Stimulated activated CD8-positive, alpha-beta memory T cell treated with anti-CD3 and anti-CD28 coated beads, Interleukin-15, amount 100 ng/mL, for 48 hours (primary cell): ENCODE measurements at regions not wholly inside any gene's neighbourhood (a gene's known extent, or its start where the extent isn't known, plus 50 kb on each side); places are given as distances from the start of the nearest gene placed in this dataset.
"Not testable (repeated sequence)": the region's sequence is repeated elsewhere in the genome, so short reads cannot be mapped to it uniquely, and the experiment has no call there.

Experiments used
- DNase-seq, 2 donors: peaks; one replicate each; pipeline ENCODE4 v3.0.0-alpha.2; 2020; ENCODE audit warnings: low read depth in 2 of 2

DNA sequence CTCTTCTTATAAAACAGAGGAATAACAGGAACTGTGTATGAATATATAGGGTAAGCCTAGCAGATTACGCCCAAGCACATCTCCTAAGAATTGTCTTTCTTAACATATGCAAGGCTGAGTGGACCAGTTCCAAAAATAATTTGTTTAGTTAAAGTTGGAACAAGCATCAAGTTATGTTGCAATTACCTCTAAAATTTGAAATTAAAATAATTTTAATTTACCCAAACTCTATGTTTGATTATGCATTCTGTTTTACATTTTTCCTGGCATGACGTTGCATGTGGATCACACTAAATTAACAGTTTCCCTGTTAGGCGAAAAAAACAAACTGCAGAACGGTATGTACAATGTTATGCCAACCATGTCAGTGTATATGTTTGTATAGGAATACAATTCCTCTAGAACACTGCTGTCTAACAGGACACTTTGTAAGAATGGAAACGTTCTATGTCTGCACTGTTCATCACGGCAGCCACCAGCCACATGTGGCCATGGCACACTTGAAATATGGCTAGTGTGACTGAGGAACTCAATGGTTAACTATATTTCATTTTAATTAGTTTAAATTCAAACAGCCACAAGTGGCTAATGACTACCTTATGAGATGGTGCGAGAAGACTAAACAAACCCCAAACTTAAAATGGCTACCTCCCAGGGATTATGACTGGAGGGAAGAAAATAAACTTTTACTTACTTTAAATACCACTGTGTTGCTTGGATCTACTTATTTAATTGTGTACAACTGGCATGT, 281.1 kb upstream of the KLF14 start:
- DNase-seq: no peak

DNA sequence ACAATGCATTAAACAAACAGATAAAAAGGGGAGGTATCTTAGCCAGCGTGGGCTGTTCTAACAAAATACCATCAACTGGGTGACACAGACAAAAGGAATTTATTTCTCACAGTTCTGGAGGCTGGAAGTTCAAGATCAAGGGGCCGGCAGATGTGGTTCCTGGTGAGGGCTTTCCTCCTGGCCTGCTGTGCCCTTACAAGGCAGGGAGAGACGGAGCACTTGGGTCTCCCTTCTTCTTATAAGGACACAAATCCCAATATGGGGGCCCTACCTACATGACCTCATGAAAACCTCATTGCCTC, 281.6 kb upstream of the KLF14 start:
- no peak for DNase-seq

DNA sequence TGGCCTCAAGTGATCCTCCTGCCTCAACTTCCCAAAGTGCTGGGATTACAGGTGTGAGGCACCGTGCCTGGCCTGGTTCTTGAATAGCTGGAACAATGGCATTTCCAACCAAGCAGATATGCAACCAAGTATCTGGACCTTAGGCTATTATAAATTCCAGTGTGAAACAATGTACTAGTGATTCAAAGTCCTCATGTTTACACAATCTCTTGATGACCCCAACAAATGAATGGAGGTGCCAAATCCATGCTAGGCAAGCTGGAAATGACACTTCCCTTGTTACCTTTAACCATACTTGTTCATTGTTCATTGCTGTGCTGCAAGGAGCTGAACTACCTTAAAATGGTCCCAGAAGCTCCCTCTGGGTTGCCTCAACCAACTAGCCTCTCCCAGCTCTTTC, 282.2 kb upstream of the KLF14 start:
- DNase-seq: no peak

DNA sequence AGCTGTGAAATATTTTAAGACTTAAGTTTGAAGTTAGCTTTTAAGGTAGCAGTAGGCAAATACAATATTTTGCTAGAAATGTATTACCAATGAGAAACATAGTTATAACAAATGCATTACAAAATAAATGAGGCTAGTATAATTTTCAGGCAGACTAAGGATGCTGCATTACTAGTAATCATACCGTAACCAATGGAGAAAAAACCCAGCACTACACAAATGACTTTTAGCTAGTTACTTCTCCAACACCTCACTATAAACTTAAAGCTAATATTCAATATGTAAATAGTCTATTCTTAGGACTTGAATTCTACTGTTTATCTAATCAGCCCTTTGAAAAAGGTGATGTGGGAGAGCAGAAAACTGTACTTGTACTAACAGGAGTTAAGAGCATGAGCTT, 285.3 kb upstream of the KLF14 start:
- no peak for DNase-seq

DNA sequence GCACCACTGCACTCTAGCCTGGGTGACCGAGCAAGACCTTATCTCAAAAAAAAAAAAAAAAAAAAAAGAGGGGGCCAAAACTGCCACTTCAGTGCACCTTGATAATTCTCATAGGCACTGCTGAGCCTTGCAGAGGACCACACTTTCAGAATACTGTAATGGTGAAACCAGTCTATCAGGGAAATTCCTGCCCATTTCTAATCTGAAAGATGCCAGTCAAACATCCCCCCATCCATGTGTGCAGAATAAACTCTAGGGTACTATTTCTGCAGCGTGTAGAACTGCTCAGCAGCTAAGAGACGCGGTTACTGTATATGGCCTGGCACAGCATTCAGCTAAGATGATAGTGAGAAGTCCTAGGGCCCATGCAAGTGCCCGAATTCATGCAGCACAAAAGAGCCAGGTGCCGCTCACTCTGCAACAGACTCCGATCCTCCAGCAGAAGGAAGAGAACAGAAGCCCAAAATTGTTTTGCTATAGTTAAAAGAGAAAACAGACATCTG, 286.8 kb upstream of the KLF14 start:
- no peak for DNase-seq

DNA sequence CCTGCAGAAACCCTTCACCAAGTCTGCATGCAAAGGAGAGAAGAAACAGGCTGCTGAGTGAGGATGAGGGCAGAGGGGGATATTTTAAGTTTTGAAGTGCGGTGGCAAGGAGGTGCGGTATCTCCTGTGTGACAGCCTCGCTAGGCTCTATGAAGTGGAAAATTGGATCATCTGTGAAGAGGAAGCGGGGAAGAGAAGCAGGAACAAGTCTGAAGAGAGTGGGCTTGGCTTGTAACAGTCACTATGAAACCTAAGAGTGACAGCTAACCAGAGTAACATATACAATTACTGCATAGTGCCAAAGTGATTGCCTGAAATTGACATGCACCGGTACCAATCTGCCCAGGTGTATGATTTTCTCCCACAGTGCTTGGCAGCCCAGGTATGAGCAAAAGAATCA, 287.5 kb upstream of the KLF14 start:
- no peak for DNase-seq

DNA sequence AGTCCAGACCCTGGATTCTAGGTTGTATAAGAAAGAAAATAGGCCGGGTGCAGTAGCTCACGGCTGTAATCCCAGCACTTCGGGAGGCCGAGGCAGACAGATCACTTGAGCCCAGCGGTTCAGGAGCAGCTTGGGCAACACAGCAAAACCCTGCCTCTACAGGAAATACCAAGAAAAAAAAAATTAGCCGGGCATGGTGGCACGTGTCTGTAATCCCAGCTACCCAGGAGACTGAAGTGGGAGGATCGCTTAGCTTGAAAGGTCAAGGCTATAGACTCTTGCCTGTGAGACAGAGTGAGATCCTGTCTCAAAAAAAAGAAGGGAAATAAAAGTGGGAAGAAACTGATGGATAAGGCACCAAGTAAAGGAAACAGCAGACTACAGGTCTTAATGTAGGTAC, 287.9 kb upstream of the KLF14 start:
- no peak for DNase-seq

DNA sequence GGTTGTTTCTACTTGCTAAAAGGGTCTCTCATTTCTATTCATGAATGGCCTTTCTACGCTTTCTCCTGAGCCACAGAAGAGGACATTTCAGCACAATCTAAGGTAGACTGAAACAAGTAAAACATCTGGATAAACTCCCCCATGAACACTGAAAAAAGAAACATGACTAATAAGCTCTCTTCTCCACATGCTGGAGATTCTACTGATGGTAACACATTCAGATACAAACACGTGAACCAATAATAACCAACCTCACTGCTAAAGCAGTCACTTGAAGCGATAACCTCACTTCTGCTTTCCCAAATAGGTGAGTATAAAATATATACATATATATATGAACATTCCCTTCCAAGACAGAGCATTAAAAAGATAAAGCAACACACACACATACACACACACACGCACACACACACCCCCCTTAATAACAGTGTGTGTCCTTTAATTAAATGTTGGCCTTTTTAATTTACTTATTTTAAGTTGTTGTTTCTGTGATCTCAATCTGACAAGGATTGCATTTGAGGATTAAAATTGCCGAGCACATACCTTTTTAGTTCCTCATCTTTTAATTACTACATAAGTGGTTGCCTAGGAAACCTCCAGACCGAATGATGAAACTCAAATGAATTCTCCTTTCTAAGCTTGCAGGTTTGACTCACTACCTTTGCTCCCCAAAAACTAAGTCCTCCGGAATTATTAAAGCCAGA, 292.4 kb upstream of the KLF14 start:
- no peak for DNase-seq

DNA sequence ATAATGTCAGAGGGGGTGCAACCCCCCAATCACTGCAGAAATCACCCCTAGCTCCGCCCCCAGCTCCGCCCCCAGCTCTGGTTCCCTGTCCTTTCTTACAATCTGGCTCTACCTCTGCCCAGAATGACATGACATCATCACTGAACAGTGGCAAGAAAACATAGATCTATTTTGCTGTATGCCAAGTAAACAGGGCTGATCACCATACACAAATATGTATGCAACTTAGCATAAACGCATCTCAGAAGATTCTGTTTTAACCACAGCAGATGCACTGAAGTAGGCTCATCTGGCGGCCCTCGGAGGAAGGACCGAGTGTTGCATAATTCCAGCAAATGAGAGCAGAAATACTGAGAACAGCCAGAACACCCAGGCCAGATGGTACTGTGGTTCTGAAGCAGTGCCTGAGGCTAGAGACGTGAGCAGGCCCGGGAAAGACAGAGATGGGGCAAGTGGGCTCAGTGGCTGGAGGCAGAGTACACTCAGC, 293.3 kb upstream of the KLF14 start:
- no peak for DNase-seq

DNA sequence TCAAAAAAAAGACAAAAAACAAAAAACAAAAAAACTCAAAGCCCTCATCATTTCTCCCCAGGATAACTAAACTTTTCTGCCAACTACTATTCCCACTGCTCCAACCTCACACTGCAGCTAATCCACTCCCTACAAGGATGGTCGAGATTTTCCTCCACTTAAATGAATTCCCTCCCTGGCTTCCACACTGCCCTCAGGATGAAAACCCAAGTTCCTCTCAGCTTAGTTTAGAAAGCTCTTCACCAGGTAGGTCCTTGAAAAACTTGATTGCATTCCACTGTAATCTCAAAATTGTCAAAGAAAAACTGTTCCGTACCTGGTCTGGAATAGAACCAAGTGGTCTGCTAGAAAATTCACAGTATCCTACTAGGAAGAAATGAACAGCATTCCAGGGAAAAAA, 294.3 kb upstream of the KLF14 start:
- DNase-seq: no peak

DNA sequence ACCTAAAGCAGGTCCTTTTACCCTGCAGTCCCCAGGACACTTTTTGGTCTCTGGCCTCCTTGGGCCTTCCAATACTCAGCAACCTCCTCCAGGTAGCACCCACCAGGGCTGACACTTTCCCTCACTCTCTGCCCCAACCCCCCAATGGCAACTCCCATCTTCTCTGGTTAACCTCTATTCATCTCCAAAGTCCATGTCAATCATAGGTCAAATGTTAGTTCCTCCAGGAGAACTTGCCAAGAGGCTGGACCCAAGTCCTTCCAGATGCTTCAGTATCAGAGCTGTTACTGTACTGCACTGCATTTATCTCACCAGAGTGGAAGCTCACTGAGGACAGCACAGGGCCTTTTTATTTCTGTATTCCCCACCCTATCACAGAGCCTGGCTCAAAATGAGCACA, 295.0 kb upstream of the KLF14 start:
- no peak for DNase-seq

DNA sequence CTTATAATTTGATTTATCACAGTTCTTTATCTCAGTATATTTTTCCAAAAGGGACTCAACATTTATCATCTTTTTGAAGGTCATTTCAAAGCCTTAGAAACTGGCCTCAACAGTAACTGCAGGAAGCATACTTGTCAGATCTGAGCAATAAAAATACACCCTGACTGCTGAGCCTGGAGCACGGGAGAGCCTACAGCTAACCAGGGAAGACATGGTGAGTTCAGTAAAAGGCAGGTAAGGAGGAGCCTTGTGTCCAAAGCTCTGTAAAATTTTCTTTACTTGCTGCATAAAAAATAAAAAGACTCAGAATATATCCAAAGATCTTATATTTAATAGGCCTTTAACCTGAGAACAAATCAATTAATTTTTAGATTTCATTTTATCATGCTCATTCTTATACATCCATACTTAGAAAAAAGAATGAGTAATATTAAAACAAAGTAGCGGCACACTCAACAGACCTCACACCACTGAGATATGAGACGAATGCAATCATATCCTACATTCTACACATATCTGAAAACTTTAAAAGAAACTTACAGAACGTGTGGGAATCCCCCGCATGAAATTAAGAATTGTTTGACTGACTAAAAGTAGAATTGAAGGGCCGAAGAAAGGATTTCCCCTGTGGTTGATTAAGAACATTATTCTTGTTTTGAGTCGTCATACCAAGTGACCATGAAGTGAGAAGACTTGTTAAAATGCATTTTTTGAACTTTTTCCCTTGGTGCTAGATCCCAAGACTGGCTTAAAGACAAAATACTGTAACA, 296.4 kb upstream of the MKLN1 start:
- DNase-seq: no peak

DNA sequence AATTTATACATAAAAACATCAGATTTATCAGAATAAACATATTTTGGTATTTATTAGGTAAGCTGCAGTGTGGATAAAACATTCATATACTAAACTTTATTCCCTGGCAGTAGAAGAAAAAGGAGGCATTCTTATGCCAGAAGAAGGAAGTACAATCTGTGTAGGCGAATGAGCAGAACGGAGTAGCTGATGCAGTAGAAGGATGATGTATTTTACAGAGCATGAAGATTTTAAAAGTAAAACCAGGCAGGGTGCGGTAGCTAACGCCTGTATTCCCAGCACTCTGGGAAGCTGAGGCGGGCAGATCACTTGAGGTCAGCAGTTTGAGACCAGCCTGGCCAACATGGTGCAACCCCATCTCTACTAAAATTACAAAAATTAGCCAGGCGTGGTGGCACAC, 294.9 kb upstream of the MKLN1 start:
- no peak for DNase-seq

DNA sequence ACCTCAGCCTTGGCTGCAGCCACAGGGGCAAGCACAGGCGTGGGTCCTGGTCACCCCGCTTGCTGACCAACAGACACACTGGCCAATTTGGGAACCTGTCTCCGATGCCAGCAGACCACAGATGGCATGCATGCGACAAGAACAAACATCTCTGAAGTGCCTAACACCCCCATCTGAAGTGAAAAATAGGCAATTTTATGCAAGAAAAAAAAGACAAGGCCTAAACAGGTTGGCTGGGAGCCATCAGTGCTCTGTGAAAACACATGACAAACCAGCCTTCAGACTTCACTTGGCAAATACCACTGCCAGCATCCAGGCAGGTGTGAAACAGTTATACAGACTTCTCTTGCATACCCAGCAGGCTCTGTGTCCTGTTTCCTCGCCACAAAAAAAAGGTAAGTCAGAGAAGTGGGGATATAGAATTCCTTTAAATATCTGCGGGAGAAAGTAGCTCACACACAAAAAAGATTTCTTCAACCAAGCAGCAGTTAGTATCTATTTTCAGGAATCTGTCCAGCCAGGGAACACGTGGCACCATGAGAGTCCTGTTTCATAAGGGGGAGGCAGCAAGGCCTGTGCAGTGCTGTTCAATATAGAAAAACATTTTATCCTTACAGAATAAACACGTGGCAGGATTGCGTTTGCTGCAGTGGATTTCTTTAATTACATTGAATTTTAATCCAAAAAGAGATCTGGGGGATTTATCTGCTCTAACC, 293.4 kb upstream of the MKLN1 start:
- no peak for DNase-seq

DNA sequence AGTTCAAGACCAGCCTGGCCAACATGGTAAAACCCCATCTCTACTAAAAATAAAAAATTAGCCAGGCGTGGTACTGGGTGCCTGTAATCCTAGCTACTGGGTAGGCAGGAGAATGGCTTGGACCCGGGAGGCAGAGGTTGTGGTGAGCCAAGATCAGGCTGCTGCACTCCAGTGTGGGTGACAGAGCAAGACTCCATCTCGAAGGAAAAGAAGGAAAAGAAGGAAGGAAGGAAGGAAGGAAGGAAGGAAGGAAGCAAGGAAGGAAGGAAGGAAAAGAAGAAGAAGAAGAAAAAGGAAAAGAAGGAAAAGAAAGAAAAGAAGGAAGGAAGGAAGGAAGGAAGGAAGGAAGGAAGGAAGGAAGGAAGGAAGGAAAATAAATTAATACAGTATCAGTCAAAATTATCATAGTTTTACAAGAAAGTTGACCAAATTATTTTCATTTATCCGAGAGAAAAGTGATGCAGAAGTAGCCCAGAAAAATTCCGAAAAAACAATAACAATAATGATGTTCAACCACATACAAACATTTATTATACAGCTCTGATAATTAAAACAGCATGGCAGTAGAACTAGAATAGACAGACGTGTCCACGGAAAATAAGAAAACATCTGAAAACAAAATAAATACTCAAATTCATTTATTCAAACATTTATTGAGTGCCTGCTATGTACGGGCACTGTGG, 292.4 kb upstream of the MKLN1 start:
- no peak for DNase-seq

DNA sequence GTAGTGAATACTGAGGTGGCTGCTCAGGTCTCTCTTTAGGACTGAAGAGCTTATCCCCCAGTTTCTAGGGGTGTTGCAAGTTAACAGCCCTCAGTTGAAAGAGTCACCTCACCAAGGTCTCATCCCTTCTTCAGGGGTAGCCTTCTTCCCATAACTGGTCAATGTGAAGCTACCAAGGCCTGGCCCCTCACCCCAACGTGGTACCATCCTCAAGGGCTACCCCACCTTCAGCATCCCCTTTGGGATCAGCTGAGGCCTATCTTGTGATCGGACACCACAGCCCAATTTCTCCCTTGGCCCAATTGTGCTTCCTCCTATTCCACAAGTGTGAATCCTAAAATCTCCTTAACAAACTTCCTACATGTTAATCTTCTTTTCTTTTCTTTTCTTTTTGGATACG, 289.5 kb upstream of the MKLN1 start:
- DNase-seq: no peak

DNA sequence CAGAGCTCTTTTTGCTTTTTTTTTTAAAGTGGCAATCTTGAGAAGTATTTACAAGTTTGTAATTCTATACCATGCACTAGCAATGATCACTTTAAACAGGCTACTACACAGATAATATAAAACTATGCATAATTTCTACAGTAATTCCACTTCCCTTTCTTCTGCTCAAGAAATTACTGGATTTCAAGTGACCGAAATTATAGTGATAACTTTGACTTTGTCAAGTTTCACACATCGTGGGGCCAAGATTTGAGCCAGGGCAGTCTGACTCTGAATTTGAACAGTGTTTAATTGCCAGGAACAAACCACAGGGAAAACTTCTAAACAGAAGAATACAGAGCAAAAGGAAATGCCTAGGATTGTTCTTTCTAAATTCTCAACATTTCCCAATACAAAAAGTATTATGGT, 288.3 kb upstream of the MKLN1 start:
- no peak for DNase-seq

DNA sequence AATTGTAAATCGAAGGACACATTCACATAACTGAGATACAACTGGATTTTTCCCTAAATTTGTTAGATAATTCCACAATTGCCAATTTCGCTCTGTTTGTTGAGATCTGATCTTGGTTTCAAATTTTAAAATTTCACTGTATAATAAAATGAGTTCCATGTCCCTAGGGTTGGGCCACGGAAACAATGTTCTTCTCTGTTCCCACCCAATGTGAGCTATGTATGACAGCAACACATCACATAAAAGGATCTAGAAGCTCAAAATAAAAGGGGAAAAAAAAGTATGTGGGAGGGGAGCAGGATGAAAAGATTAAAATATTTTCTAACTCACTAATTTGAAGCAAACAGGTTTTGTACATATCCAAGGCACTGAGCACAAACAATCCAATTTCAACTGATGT, 287.8 kb upstream of the MKLN1 start:
- DNase-seq: no peak

DNA sequence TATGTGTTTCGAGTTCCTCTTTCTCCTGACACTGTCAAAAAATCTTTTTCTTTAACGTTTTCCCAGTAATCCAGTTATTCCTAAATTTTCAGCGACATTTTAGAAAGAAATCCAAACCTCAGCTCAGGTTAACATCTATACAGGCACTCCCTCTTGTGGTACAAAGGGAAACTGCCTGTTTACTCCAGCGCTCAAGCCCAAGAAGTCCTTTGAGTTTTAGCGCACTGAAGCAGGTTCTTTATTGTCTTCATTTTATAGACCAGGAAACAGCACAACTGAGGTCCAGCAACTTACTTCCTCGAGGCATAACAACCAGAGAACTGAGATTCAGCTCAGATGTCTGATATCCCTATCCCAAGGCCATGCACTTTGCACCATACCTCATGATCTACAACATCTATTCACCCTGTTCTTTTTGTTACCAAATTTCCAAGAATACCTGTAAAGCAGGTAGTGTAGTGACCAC, 287.2 kb upstream of the MKLN1 start:
- no peak for DNase-seq

DNA sequence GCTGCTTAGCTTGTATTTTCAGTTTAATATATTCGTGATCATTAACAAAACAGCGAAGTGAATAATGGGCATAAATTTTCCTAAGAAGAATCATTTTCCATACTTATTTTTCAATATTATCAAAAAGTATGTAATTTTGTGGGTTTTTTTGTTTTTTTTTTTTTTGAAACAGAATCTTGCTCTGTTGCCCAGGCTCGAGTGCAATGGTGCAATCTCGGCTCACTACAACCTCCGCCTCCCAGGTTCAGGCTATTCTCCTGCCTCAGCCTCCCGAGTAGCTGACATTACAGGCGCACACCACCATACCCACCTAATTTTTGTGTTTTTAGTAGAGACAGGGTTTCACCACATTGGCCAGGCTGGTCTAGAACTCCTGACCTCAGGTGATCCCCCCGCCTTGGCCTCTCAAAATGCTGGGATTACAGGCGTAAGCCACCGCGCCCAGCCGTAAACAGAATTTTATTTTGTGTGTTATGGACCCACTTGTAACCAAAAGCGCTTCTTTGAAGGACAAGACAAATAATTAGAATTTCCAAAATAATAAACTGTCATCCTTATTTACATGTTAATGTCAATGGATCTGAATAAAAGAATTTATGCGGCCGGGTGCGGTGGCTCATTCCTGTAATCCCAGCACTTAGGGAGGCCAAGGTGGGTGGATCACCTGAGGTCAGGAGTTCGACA, 286.5 kb upstream of the MKLN1 start:
- not testable (repeated sequence) for DNase-seq
